ENCODE measurements at regions not wholly inside any gene's neighbourhood (a gene's known extent, or its start where the extent isn't known, plus 50 kb on each side); places are given as distances from the start of the nearest gene placed in this dataset.
"Not testable (repeated sequence)": the region's sequence is repeated elsewhere in the genome, so short reads cannot be mapped to it uniquely, and the experiment has no call there.

- no peak overlapping the region for H3K27ac Mint-ChIP-seq
- no peak overlapping the region for H3K4me3 Mint-ChIP-seq
- H3K27me3 Mint-ChIP-seq (ENCODE audit: insufficient read depth) = no peaks in the 10 kb centered on the region
- H3K9me3 Mint-ChIP-seq = peaks cover 4% of the 10 kb centered on the region
- intact Hi-C loops (cut with micrococcal nuclease) = no loop called here
- H3K36me3 Mint-ChIP-seq (ENCODE audit: low read depth) = no peaks in the 10 kb centered on the region
- no peaks in the 10 kb centered on the region for H3K4me1 Mint-ChIP-seq (ENCODE audit: low read depth)
- no peak for DNase-seq (ENCODE audit: low spot score)
Measured at GRCh38 chr7:131683536-131684125, 127.2 kb upstream of the PODXL start.

- H3K36me3 Mint-ChIP-seq (ENCODE audit: low read depth) = no peaks in the 10 kb centered on the region
- no peaks in the 10 kb centered on the region for H3K4me1 Mint-ChIP-seq (ENCODE audit: low read depth)
- H3K4me3 Mint-ChIP-seq = no peak overlapping the region
- no peak for DNase-seq (ENCODE audit: low spot score)
- H3K9me3 Mint-ChIP-seq = peaks cover 4% of the 10 kb centered on the region
- intact Hi-C loops (cut with micrococcal nuclease) = no loop called here
- H3K27ac Mint-ChIP-seq = no peak overlapping the region
- no peaks in the 10 kb centered on the region for H3K27me3 Mint-ChIP-seq (ENCODE audit: insufficient read depth)
Measured at GRCh38 chr7:131681961-131682360, 125.5 kb upstream of the PODXL start.

- H3K27me3 Mint-ChIP-seq (ENCODE audit: insufficient read depth); intact Hi-C loops (cut with micrococcal nuclease): not testable (repeated sequence)
Measured at GRCh38 chr7:131679071-131679470, 122.6 kb upstream of the PODXL start.

GRCh38 chr7:131676850-131677249 lies 120.4 kb upstream of the PODXL start:
- DNase-seq (ENCODE audit: low spot score); intact Hi-C loops (cut with micrococcal nuclease): not testable (repeated sequence)

More at GRCh38 chr7:131679071-131679470, 122.6 kb upstream of the PODXL start:
- H3K4me3 Mint-ChIP-seq; DNase-seq (ENCODE audit: low spot score); H3K27ac Mint-ChIP-seq; H3K36me3 Mint-ChIP-seq (ENCODE audit: low read depth); H3K9me3 Mint-ChIP-seq; H3K4me1 Mint-ChIP-seq (ENCODE audit: low read depth): not testable (repeated sequence)

GRCh38 chr7:131674131-131674530 lies 117.7 kb upstream of the PODXL start:
- DNase-seq (ENCODE audit: low spot score) = no peak
- Mint-ChIP-seq H3K27me3 (ENCODE audit: insufficient read depth) (peaks cover 13% of the 10 kb centered on the region), H3K4me1 (ENCODE audit: low read depth) (no peaks in the 10 kb centered on the region), H3K36me3 (ENCODE audit: low read depth) (no peaks in the 10 kb centered on the region), H3K27ac (no peak overlapping the region), H3K4me3 (no peak overlapping the region), H3K9me3 (no peaks in the 10 kb centered on the region)
- intact Hi-C loops (cut with micrococcal nuclease) = no loop called here

More at GRCh38 chr7:131676850-131677249, 120.4 kb upstream of the PODXL start:
- not testable (repeated sequence) for H3K27ac Mint-ChIP-seq; H3K4me3 Mint-ChIP-seq; H3K36me3 Mint-ChIP-seq (ENCODE audit: low read depth); H3K9me3 Mint-ChIP-seq; H3K27me3 Mint-ChIP-seq (ENCODE audit: insufficient read depth); H3K4me1 Mint-ChIP-seq (ENCODE audit: low read depth)

- H3K4me1 Mint-ChIP-seq (ENCODE audit: low read depth) = no peaks in the 10 kb centered on the region
- no peak overlapping the region for H3K4me3 Mint-ChIP-seq
- peaks cover 13% of the 10 kb centered on the region for H3K27me3 Mint-ChIP-seq (ENCODE audit: insufficient read depth)
- no peak for DNase-seq (ENCODE audit: low spot score)
- no peak overlapping the region for H3K27ac Mint-ChIP-seq
- H3K9me3 Mint-ChIP-seq = no peaks in the 10 kb centered on the region
- intact Hi-C loops (cut with micrococcal nuclease) = no loop called here
- no peaks in the 10 kb centered on the region for H3K36me3 Mint-ChIP-seq (ENCODE audit: low read depth)
Measured at GRCh38 chr7:131673576-131673975, 117.1 kb upstream of the PODXL start.

- intact Hi-C loops (cut with micrococcal nuclease) = no loop called here
- no peaks in the 10 kb centered on the region for H3K36me3 Mint-ChIP-seq (ENCODE audit: low read depth)
- H3K27ac Mint-ChIP-seq = no peak overlapping the region
- no peak for DNase-seq (ENCODE audit: low spot score)
- H3K9me3 Mint-ChIP-seq = no peaks in the 10 kb centered on the region
- no peak overlapping the region for H3K4me3 Mint-ChIP-seq
- peaks cover 15% of the 10 kb centered on the region for H3K27me3 Mint-ChIP-seq (ENCODE audit: insufficient read depth)
- no peaks in the 10 kb centered on the region for H3K4me1 Mint-ChIP-seq (ENCODE audit: low read depth)
Measured at GRCh38 chr7:131670406-131670805, 114.0 kb upstream of the PODXL start.

- Mint-ChIP-seq H3K36me3 (ENCODE audit: low read depth) (no peaks in the 10 kb centered on the region), H3K27ac (no peak overlapping the region), H3K4me1 (ENCODE audit: low read depth) (no peaks in the 10 kb centered on the region), H3K27me3 (ENCODE audit: insufficient read depth) (peaks cover 11% of the 10 kb centered on the region), H3K9me3 (no peaks in the 10 kb centered on the region), H3K4me3 (no peak overlapping the region)
- DNase-seq (ENCODE audit: low spot score) = no peak
- intact Hi-C loops (cut with micrococcal nuclease) = no loop called here
Measured at GRCh38 chr7:131667699-131668098, 111.3 kb upstream of the PODXL start.

GRCh38 chr7:131665021-131665420 lies 108.6 kb upstream of the PODXL start:
- H3K27me3 Mint-ChIP-seq (ENCODE audit: insufficient read depth) = peaks cover 2% of the 10 kb centered on the region
- no peak overlapping the region for H3K4me3 Mint-ChIP-seq
- H3K4me1 Mint-ChIP-seq (ENCODE audit: low read depth) = no peaks in the 10 kb centered on the region
- DNase-seq (ENCODE audit: low spot score) = no peak
- H3K27ac Mint-ChIP-seq = no peak overlapping the region
- H3K36me3 Mint-ChIP-seq (ENCODE audit: low read depth) = no peaks in the 10 kb centered on the region
- intact Hi-C loops (cut with micrococcal nuclease) = no loop called here
- H3K9me3 Mint-ChIP-seq = no peaks in the 10 kb centered on the region

- Mint-ChIP-seq H3K4me1 (ENCODE audit: low read depth) (no peaks in the 10 kb centered on the region), H3K36me3 (ENCODE audit: low read depth) (no peaks in the 10 kb centered on the region), H3K9me3 (no peaks in the 10 kb centered on the region), H3K4me3 (no peak overlapping the region), H3K27me3 (ENCODE audit: insufficient read depth) (peaks cover 2% of the 10 kb centered on the region), H3K27ac (no peak overlapping the region)
- intact Hi-C loops (cut with micrococcal nuclease) = no loop called here
- no peak for DNase-seq (ENCODE audit: low spot score)
Measured at GRCh38 chr7:131664570-131664969, 108.1 kb upstream of the PODXL start.

GRCh38 chr7:131662301-131662873 lies 106.0 kb upstream of the PODXL start:
- DNase-seq (ENCODE audit: low spot score); H3K36me3 Mint-ChIP-seq (ENCODE audit: low read depth); H3K27me3 Mint-ChIP-seq (ENCODE audit: insufficient read depth); H3K4me1 Mint-ChIP-seq (ENCODE audit: low read depth); H3K4me3 Mint-ChIP-seq; H3K27ac Mint-ChIP-seq; H3K9me3 Mint-ChIP-seq; intact Hi-C loops (cut with micrococcal nuclease): not testable (repeated sequence)

- no peaks in the 10 kb centered on the region for H3K36me3 Mint-ChIP-seq (ENCODE audit: low read depth)
- peaks cover 7% of the 10 kb centered on the region for H3K27me3 Mint-ChIP-seq (ENCODE audit: insufficient read depth)
- no peaks in the 10 kb centered on the region for H3K9me3 Mint-ChIP-seq
- H3K27ac Mint-ChIP-seq = no peak overlapping the region
- intact Hi-C loops (cut with micrococcal nuclease) = no loop called here
- no peak for DNase-seq (ENCODE audit: low spot score)
- no peaks in the 10 kb centered on the region for H3K4me1 Mint-ChIP-seq (ENCODE audit: low read depth)
- H3K4me3 Mint-ChIP-seq = no peak overlapping the region
Measured at GRCh38 chr7:131657881-131658280, 101.5 kb upstream of the PODXL start.

GRCh38 chr7:131656980-131657723 lies 100.7 kb upstream of the PODXL start:
- no peak overlapping the region for H3K4me3 Mint-ChIP-seq
- no peak overlapping the region for H3K27ac Mint-ChIP-seq
- no peak for DNase-seq (ENCODE audit: low spot score)
- intact Hi-C loops (cut with micrococcal nuclease) = no loop called here
- no peaks in the 10 kb centered on the region for H3K9me3 Mint-ChIP-seq
- H3K4me1 Mint-ChIP-seq (ENCODE audit: low read depth) = no peaks in the 10 kb centered on the region
- no peaks in the 10 kb centered on the region for H3K36me3 Mint-ChIP-seq (ENCODE audit: low read depth)
- peaks cover 7% of the 10 kb centered on the region for H3K27me3 Mint-ChIP-seq (ENCODE audit: insufficient read depth)

All from activated T-helper 1 cell treated with anti-CD3 and anti-CD28 coated beads, Interleukin-12 subunit alpha, Interleukin-12 subunit beta, Interleukin-2, Interleukin-4 antibody, amounts not matched to agents 30 ng/mL and 10 ng/mL and 1 ng/mL, durations not matched to agents 14 hours and 24 hours and 36 hours (primary cell).